ENCODE measurements at regions not wholly inside any gene's neighbourhood (a gene's known extent, or its start where the extent isn't known, plus 50 kb on each side); places are given as distances from the start of the nearest gene placed in this dataset.

DNA sequence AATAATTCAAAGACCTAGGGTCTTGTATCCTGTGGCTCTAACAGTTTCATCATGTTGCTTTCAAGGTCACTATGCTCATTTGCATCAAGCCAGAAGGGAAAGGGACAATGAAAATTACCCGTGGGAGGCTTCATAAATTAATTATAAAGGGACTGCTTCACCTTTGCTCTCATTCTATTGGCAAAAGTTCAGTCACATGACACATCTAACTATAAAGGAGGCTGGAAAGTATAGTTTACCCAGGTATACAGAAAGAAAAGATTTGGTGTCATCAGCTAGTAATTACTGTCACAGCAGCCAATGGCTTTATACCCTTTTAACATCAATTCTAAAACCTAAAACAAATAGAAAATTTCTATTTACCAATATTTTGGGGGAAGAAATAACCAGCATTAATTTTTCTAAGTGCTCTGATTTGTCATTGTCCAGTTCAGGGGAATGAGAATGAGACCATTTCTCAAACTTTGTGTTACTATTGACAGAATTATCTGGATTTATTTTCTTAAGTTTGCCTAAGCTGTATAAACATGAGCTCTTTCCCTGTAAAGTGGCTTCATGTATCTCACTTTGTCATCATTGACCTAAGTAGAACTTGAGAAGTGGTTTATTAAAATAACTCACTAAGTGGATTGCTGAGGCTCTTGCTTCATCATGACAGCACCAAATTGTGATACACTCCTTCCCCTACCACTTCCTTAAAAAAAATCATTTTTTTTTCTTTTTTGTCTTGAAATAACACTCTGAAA, 257.7 kb upstream of the PEX5L start:
- intact Hi-C loops (cut with micrococcal nuclease; ENCODE audit: unreplicated experiment): no loop called here
- DNase-seq (ENCODE audit: low spot score): no peak
- no TSS peak for BruUV-seq (replicated peaks)

DNA sequence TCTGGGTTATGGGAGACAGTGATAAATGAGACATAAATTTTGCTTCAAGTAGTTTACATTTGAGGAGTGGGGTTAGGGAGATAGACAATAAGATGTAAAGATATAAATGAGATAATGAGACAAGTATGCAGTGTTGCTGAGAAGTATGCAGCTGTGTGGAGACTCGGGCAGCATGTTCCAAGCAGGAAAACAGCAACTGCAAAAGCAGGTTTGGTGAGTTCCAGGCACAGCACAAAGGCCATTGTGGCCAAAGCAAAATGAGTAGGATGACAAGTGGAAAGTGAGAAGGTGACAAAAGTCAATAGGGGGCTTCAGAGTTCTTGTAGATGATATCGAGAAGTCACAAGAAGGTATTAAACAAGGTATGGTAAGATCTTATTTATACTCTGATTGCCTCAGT, 259.1 kb upstream of the PEX5L start:
- no peak for TF ChIP-seq EZH2 (IDR thresholded peaks at IDR 0.05; ENCODE audit: borderline replicate concordance, low read depth, low read length, poor library complexity, severe bottlenecking)
- TF ChIP-seq, protein P1, sequence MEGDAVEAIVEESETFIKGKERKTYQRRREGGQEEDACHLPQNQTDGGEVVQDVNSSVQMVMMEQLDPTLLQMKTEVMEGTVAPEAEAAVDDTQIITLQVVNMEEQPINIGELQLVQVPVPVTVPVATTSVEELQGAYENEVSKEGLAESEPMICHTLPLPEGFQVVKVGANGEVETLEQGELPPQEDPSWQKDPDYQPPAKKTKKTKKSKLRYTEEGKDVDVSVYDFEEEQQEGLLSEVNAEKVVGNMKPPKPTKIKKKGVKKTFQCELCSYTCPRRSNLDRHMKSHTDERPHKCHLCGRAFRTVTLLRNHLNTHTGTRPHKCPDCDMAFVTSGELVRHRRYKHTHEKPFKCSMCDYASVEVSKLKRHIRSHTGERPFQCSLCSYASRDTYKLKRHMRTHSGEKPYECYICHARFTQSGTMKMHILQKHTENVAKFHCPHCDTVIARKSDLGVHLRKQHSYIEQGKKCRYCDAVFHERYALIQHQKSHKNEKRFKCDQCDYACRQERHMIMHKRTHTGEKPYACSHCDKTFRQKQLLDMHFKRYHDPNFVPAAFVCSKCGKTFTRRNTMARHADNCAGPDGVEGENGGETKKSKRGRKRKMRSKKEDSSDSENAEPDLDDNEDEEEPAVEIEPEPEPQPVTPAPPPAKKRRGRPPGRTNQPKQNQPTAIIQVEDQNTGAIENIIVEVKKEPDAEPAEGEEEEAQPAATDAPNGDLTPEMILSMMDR (conservative IDR thresholded peaks at IDR 0.05; ENCODE audit: low read depth, low read length): no peak
- no peak for DNase-seq (ENCODE audit: low spot score)
- BruUV-seq (replicated peaks): no TSS peak
- H3K4me1 ChIP-seq (ENCODE audit: insufficient read depth, low read length, poor library complexity, severe bottlenecking): no peaks in the 10 kb centered on the region
- H3K27ac ChIP-seq (ENCODE audit: low read depth, low read length, poor library complexity, severe bottlenecking): no peak overlapping the region
- intact Hi-C loops (cut with micrococcal nuclease; ENCODE audit: unreplicated experiment): no loop called here
- H3K27me3 ChIP-seq (replicated peaks; ENCODE audit: insufficient read depth, low read depth, low read length, poor library complexity): no peaks in the 10 kb centered on the region
- ChIA-PET POLR2A (ENCODE audit: low non-redundant PET) (no interaction called here), CTCF (no interaction called here)
- no peaks in the 10 kb centered on the region for H3K9me3 ChIP-seq (ENCODE audit: low read depth, low read length, poor library complexity, severe bottlenecking)
- no peaks in the 10 kb centered on the region for H3K36me3 ChIP-seq (ENCODE audit: insufficient read depth, low read length, poor library complexity, severe bottlenecking)
- no peak overlapping the region for H3K4me3 ChIP-seq (ENCODE audit: low read depth, low read length, poor library complexity, severe bottlenecking)

More for the DNA sequence above, 257.7 kb upstream of the PEX5L start:
- no peaks in the 10 kb centered on the region for H3K9me3 ChIP-seq (ENCODE audit: low read depth, low read length, poor library complexity, severe bottlenecking)
- H3K4me1 ChIP-seq (ENCODE audit: insufficient read depth, low read length, poor library complexity, severe bottlenecking): no peaks in the 10 kb centered on the region
- POLR2A ChIA-PET (ENCODE audit: low non-redundant PET): no interaction called here
- CTCF ChIA-PET: no interaction called here
- no peak overlapping the region for H3K4me3 ChIP-seq (ENCODE audit: low read depth, low read length, poor library complexity, severe bottlenecking)
- TF ChIP-seq, protein P1 (conservative IDR thresholded peaks at IDR 0.05; ENCODE audit: low read depth, low read length): no peak
- TF ChIP-seq EZH2 (IDR thresholded peaks at IDR 0.05; ENCODE audit: borderline replicate concordance, low read depth, low read length, poor library complexity, severe bottlenecking): no peak
- H3K27ac ChIP-seq (ENCODE audit: low read depth, low read length, poor library complexity, severe bottlenecking): no peak overlapping the region
- H3K27me3 ChIP-seq (replicated peaks; ENCODE audit: insufficient read depth, low read depth, low read length, poor library complexity): no peaks in the 10 kb centered on the region
- no peaks in the 10 kb centered on the region for H3K36me3 ChIP-seq (ENCODE audit: insufficient read depth, low read length, poor library complexity, severe bottlenecking)

DNA sequence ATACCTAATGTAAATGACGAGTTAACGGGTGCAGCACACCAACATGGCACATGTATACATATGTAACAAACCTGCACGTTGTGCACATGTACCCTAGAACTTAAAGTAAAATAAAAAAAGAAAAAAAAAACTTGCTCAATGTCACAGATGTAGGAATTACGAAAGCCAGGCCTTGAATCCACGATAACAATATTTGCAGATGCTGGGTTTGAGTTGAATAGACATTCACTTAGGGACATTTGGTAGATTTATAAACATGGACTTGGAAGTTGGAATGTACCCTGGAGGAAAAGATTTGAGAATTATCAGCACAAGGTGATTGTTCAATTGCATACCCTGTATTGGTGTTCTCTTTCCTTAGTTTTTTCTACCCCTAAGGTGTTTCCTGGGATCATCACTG, 260.2 kb upstream of the PEX5L start:
- CTCF ChIA-PET: no interaction called here
- no peak for DNase-seq (ENCODE audit: low spot score)
- no peaks in the 10 kb centered on the region for H3K36me3 ChIP-seq (ENCODE audit: insufficient read depth, low read length, poor library complexity, severe bottlenecking)
- no peaks in the 10 kb centered on the region for H3K4me1 ChIP-seq (ENCODE audit: insufficient read depth, low read length, poor library complexity, severe bottlenecking)
- no peak overlapping the region for H3K27ac ChIP-seq (ENCODE audit: low read depth, low read length, poor library complexity, severe bottlenecking)
- H3K9me3 ChIP-seq (ENCODE audit: low read depth, low read length, poor library complexity, severe bottlenecking): no peaks in the 10 kb centered on the region
- intact Hi-C loops (cut with micrococcal nuclease; ENCODE audit: unreplicated experiment): no loop called here
- no TSS peak for BruUV-seq (replicated peaks)
- no peak for TF ChIP-seq EZH2 (IDR thresholded peaks at IDR 0.05; ENCODE audit: borderline replicate concordance, low read depth, low read length, poor library complexity, severe bottlenecking)
- TF ChIP-seq, protein P1 (conservative IDR thresholded peaks at IDR 0.05; ENCODE audit: low read depth, low read length): no peak
- H3K27me3 ChIP-seq (replicated peaks; ENCODE audit: insufficient read depth, low read depth, low read length, poor library complexity): no peaks in the 10 kb centered on the region
- no peak overlapping the region for H3K4me3 ChIP-seq (ENCODE audit: low read depth, low read length, poor library complexity, severe bottlenecking)
- POLR2A ChIA-PET (ENCODE audit: low non-redundant PET): no interaction called here
